Natural killer cell (primary cell): ENCODE measurements at regions not wholly inside any gene's neighbourhood (a gene's known extent, or its start where the extent isn't known, plus 50 kb on each side); places are given as distances from the start of the nearest gene placed in this dataset.

Experiments
- ATAC-seq, 3 donors: fragments of 150-1000 bp in 2 of 3; fragments of 200-7000 bp in 1 of 3; cut with Tn5 transposase; 1 replicate in 1 of 3; 2 replicates in 2 of 3; pipeline ENCODE4 v1.10.0; 2021; ENCODE audit warnings: mild to moderate bottlenecking in 2 of 3, moderate library complexity in 2 of 3
- DNase-seq, 2 donors: peaks; one replicate each; pipeline versions ENCODE4 v3.0.0 to v3.0.0-alpha.2; 2013 to 2021; ENCODE audit warnings: mixed read lengths in 1 of 2
- H3K27ac ChIP-seq: one replicate; pipeline ENCODE4 v1.5.1; 2013; ENCODE audit warnings: mild to moderate bottlenecking, low read length
- H3K27me3 ChIP-seq: one replicate; pipeline ENCODE4 v1.6.1; 2013; ENCODE audit warnings: low read length; ENCODE audit not compliant: control insufficient read depth, insufficient read depth
- H3K36me3 ChIP-seq: one replicate; pipeline ENCODE4 v1.6.1; 2013; ENCODE audit warnings: low read length; ENCODE audit not compliant: control insufficient read depth, insufficient read depth
- H3K4me1 ChIP-seq: one replicate; pipeline ENCODE4 v1.6.1; 2013; ENCODE audit warnings: low read length; ENCODE audit not compliant: control insufficient read depth, insufficient read depth
- H3K4me3 ChIP-seq: one replicate; pipeline ENCODE4 v1.5.1; 2013; ENCODE audit warnings: low read length
- H3K9me3 ChIP-seq: one replicate; pipeline ENCODE4 v1.6.1; 2013; ENCODE audit warnings: low read length; ENCODE audit not compliant: control insufficient read depth, insufficient read depth
- H3K27ac Mint-ChIP-seq, 2 donors: one replicate each; pipeline ENCODE4 v1.8.0; 2022; ENCODE audit warnings: mild to moderate bottlenecking in 2 of 2, mixed read lengths in 2 of 2, moderate library complexity in 1 of 2
- H3K27me3 Mint-ChIP-seq, 2 donors: one replicate each; pipeline ENCODE4 v1.8.0; 2022; ENCODE audit warnings: low read depth in 2 of 2, mixed read lengths in 2 of 2
- H3K36me3 Mint-ChIP-seq: one replicate; pipeline ENCODE4 v1.8.0; 2022; ENCODE audit warnings: mixed read lengths
- H3K4me1 Mint-ChIP-seq, 2 donors: one replicate each; pipeline ENCODE4 v1.8.0; 2022; ENCODE audit warnings: mixed read lengths in 2 of 2
- H3K4me3 Mint-ChIP-seq: one replicate; pipeline ENCODE4 v1.8.0; 2022; ENCODE audit warnings: mild to moderate bottlenecking, moderate library complexity, mixed read lengths
- H3K9me3 Mint-ChIP-seq, 2 donors: one replicate each; pipeline ENCODE4 v1.8.0; 2022; ENCODE audit warnings: mixed read lengths in 2 of 2
- CTCF ChIP-seq: fragments of 200-600 bp; IDR thresholded peaks from one replicate; pipeline ENCODE4 v1.8.0; 2022; ENCODE audit warnings: antibody characterized with exemption
- WGBS: methylation state at CpG from one replicate; pipeline ENCODE4 v1.1.7; 2013; ENCODE audit warnings: missing lambda C conversion rate; ENCODE audit not compliant: insufficient coverage; 5-methylcytosine and 5-hydroxymethylcytosine counted together
- intact Hi-C: fragments of 100-400 bp; cut with micrococcal nuclease; formaldehyde crosslinking; loops from one replicate; pipeline ENCODE4 v1.14.2; 2022

- no peaks in the 10 kb centered on the region for H3K4me1 Mint-ChIP-seq
- WGBS, result 90% methylated on average over 4 of the region's 4 CpGs
- H3K36me3 ChIP-seq, result no peaks in the 10 kb centered on the region
- H3K4me3 ChIP-seq, result no peak overlapping the region
- no peaks in the 10 kb centered on the region for H3K4me1 ChIP-seq
- peaks cover 0 to 8% of the 10 kb centered on the region in 2 donors for H3K27me3 Mint-ChIP-seq
- H3K4me3 Mint-ChIP-seq, result no peak overlapping the region
- DNase-seq, result no peak
- no peak overlapping the region for H3K27ac ChIP-seq
- H3K9me3 ChIP-seq, result no peaks in the 10 kb centered on the region
- H3K27ac Mint-ChIP-seq, result no peak overlapping the region
- no peak for TF ChIP-seq CTCF
- ATAC-seq, result no peak
- H3K9me3 Mint-ChIP-seq, result peaks cover 0 to 2% of the 10 kb centered on the region in 2 donors
- H3K36me3 Mint-ChIP-seq, result no peaks in the 10 kb centered on the region
- intact Hi-C loops, result no loop called here
- no peaks in the 10 kb centered on the region for H3K27me3 ChIP-seq
Measured at GRCh38 chr3:157647820-157648219, 144.6 kb upstream of the VEPH1 start.

- peaks cover 7% of the 10 kb centered on the region in 2 donors for H3K9me3 Mint-ChIP-seq
- no peaks in the 10 kb centered on the region for H3K36me3 Mint-ChIP-seq
- no peak for DNase-seq
- H3K27me3 Mint-ChIP-seq, result peaks cover 0 to 8% of the 10 kb centered on the region in 2 donors
- H3K4me1 ChIP-seq, result no peaks in the 10 kb centered on the region
- 94% methylated on average over 2 of the region's 2 CpGs for WGBS
- no peak overlapping the region for H3K4me3 ChIP-seq
- no peak for ATAC-seq
- no peaks in the 10 kb centered on the region for H3K27me3 ChIP-seq
- H3K9me3 ChIP-seq, result no peaks in the 10 kb centered on the region
- H3K27ac Mint-ChIP-seq, result no peak overlapping the region
- intact Hi-C loops, result no loop called here
- H3K36me3 ChIP-seq, result no peaks in the 10 kb centered on the region
- TF ChIP-seq CTCF, result no peak
- no peaks in the 10 kb centered on the region for H3K4me1 Mint-ChIP-seq
- no peak overlapping the region for H3K4me3 Mint-ChIP-seq
- H3K27ac ChIP-seq, result no peak overlapping the region
Measured at GRCh38 chr3:157639756-157640426, 136.7 kb upstream of the VEPH1 start.

GRCh38 chr3:157637866-157638265 lies 134.7 kb upstream of the VEPH1 start:
- no CpG with 5 or more reads among the region's 1 CpG for WGBS
- Histone ChIP-seq H3K36me3 (no peaks in the 10 kb centered on the region), H3K27ac (no peak overlapping the region), H3K4me3 (no peak overlapping the region), H3K4me1 (no peaks in the 10 kb centered on the region), H3K27me3 (no peaks in the 10 kb centered on the region), H3K9me3 (no peaks in the 10 kb centered on the region)
- no peak for TF ChIP-seq CTCF
- no peaks in the 10 kb centered on the region for H3K27me3 Mint-ChIP-seq
- ATAC-seq (no peak), DNase-seq (no peak)
- H3K9me3 Mint-ChIP-seq, result peaks cover 7% of the 10 kb centered on the region in 2 donors
- H3K27ac Mint-ChIP-seq, result no peak overlapping the region
- intact Hi-C loops, result no loop called here
- H3K4me1 Mint-ChIP-seq, result no peaks in the 10 kb centered on the region
- H3K4me3 Mint-ChIP-seq, result no peak overlapping the region
- no peaks in the 10 kb centered on the region for H3K36me3 Mint-ChIP-seq

- 85% methylated on average over 2 of the region's 2 CpGs for WGBS
- Mint-ChIP-seq H3K4me3 (no peak overlapping the region), H3K4me1 (no peaks in the 10 kb centered on the region), H3K9me3 (peaks cover 7% of the 10 kb centered on the region in 2 donors), H3K36me3 (no peaks in the 10 kb centered on the region), H3K27ac (no peak overlapping the region), H3K27me3 (peaks cover 5 to 9% of the 10 kb centered on the region in 2 donors)
- Histone ChIP-seq H3K4me1 (no peaks in the 10 kb centered on the region), H3K4me3 (no peak overlapping the region), H3K9me3 (no peaks in the 10 kb centered on the region), H3K27ac (no peak overlapping the region), H3K36me3 (no peaks in the 10 kb centered on the region), H3K27me3 (no peaks in the 10 kb centered on the region)
- DNase-seq (no peak), ATAC-seq (no peak)
- TF ChIP-seq CTCF, result no peak
- intact Hi-C loops, result no loop called here
Measured at GRCh38 chr3:157633241-157633640, 130.0 kb upstream of the VEPH1 start.
